Gastroesophageal sphincter (tissue), 3 donors: ENCODE measurements at regions not wholly inside any gene's neighbourhood (a gene's known extent, or its start where the extent isn't known, plus 50 kb on each side); places are given as distances from the start of the nearest gene placed in this dataset.

Experiments used
- EP300 ChIP-seq: sonication (generic); formaldehyde crosslinking; IDR thresholded peaks from one replicate; pipeline ENCODE4 v1.6.1; 2017; ENCODE audit warnings: antibody characterized with exemption, mild to moderate bottlenecking
- POLR2A ChIP-seq, 2 donors: fragments of 450-650 bp; IDR thresholded peaks; one replicate each; pipeline ENCODE4 v1.6.1; 2017; ENCODE audit warnings: antibody characterized with exemption in 2 of 2, mild to moderate bottlenecking in 2 of 2, moderate library complexity in 1 of 2
- POLR2AphosphoS5 ChIP-seq: sonication (generic); formaldehyde crosslinking; IDR thresholded peaks from one replicate; pipeline ENCODE4 v1.6.1; 2017; ENCODE audit warnings: antibody characterized with exemption
- TF ChIP-seq, protein P1 (sequence below), 4 experiments: fragments of 200-600 bp in 2 of 4; fragments of 450-650 bp in 2 of 4; sonication (generic) in 1 of 4; IDR thresholded peaks; one replicate each; pipeline ENCODE4 v1.5.1; 2017 to 2019; ENCODE audit warnings: antibody characterized with exemption in 4 of 4, mild to moderate bottlenecking in 2 of 4, moderate library complexity in 2 of 4

DNA sequence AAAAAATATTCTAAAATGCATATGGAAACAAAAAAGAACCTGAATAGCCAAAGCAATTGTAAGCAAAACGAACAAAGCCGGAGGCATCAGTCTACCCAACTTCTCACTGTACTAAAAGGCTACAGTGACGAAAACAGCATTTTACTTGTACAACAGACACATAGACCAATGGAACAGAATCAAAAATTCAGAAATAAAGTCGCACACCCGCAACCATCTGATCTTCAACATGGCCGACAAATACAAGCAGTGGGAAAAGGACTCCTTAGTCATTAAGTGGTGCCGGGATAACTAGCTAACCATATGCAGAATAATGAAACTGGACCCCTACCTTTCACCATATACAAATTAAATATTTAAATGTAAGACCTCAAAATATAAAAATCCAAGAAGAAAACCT, 203.9 kb upstream of the PPFIA2 start:
- TF ChIP-seq POLR2A (IDR thresholded peaks at IDR 0.05) (no peak), EP300 (no peak), POLR2AphosphoS5 (no peak)
- TF ChIP-seq, protein P1, sequence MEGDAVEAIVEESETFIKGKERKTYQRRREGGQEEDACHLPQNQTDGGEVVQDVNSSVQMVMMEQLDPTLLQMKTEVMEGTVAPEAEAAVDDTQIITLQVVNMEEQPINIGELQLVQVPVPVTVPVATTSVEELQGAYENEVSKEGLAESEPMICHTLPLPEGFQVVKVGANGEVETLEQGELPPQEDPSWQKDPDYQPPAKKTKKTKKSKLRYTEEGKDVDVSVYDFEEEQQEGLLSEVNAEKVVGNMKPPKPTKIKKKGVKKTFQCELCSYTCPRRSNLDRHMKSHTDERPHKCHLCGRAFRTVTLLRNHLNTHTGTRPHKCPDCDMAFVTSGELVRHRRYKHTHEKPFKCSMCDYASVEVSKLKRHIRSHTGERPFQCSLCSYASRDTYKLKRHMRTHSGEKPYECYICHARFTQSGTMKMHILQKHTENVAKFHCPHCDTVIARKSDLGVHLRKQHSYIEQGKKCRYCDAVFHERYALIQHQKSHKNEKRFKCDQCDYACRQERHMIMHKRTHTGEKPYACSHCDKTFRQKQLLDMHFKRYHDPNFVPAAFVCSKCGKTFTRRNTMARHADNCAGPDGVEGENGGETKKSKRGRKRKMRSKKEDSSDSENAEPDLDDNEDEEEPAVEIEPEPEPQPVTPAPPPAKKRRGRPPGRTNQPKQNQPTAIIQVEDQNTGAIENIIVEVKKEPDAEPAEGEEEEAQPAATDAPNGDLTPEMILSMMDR (IDR thresholded peaks at IDR 0.05), result no peak
